Astrocyte of the hippocampus (primary cell): ENCODE measurements at regions not wholly inside any gene's neighbourhood (a gene's known extent, or its start where the extent isn't known, plus 50 kb on each side); places are given as distances from the start of the nearest gene placed in this dataset.
"Not testable (repeated sequence)": the region's sequence is repeated elsewhere in the genome, so short reads cannot be mapped to it uniquely, and the experiment has no call there.

ENCODE experiments used
- DNase-seq: peaks from one replicate; pipeline ENCODE4 v3.0.0; 2011; ENCODE audit warnings: low read depth, low spot score

DNA sequence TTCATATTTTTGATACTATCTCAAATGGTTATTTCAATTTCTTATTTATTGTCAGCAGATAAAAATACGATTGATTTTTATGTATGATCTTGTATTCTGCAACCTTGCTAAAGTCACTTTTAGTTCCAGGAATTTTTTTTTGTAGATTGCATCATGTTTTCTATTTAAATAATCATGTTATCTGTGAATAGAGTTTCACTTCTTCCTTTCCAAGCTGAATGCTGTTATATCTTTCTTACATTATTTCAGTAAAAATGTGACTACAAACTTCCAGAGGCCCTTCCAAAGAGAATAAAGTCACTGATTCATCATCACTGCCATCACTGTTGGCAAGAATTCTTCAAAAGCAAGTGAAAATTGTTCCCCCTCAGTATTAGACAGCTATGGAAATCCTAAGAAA is 104.7 kb upstream of the RAP1B start:
- DNase-seq, result no peak

DNA sequence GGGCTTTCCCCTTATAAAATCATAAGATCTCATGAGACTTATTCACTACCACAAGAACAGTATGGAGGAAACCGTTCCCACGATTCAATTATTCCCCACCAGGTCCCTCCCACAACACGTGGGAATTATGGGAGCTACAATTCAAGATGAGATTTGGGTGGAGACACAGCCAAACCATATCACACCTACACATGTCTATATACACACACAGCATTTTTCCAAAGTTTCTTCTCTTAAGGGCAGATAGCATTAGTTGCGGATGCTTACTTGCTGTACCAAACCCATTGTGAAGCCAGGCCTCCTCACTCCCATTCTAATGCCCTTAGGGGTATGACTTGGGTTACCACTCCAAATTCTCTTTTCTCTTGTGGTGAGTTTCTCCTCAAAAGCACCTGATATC is 104.1 kb upstream of the RAP1B start:
- DNase-seq, result no peak

DNA sequence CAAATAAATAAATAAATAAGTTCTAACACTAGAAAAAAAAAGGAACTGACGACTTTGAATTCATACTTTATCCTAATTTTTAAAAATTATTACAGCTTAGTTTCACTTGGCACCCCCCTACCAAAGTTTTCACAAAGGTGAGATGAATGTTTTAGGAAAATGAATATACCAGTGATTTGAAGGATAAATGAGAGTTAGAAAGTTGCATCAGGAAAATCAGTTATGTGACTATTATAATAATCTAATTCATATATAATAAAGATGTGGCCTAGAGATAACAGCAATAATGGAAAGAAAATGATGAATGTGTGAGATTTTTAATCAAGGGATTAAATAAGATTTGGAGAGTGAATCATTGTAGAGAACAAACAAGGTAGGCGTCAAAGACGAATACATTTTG is 103.0 kb upstream of the RAP1B start:
- DNase-seq, result no peak

DNA sequence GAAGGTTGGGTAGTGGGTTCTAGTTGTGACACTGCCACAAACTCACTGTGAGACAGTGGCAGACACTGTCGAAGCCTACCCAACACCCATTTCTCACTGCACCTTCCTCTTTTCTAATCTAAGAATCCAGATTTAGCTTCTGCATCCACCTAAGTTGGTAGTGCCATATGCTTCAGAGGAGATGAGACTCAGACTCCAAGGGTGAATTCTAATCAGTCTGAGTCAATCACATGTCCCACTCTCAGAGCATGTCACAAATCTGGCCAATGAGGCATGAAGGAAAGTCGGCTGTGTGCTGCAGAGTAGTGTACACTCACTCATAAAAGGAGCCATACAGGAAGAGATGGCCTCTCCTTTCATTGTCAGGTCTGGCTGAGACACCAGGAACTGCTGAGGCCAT is 102.1 kb upstream of the RAP1B start:
- no peak for DNase-seq

DNA sequence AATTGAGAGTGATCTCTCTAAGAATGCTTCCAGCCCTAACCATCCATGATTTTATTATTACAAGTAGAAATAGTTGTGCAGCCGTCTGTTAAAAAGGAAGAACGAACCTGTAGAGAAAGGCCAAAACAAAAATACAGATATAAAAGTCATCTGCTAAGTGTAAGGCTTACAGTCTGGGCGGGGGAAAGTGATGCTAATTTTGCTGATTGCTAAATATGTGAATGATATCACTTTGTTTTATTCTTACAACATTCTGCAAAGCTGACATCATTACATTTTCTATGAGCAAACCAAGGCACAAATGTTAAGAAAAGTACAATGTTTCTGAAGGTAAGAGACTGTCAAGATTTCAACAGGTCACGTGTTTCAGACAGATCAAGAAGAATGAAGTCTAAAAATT is 101.5 kb upstream of the RAP1B start:
- no peak for DNase-seq

DNA sequence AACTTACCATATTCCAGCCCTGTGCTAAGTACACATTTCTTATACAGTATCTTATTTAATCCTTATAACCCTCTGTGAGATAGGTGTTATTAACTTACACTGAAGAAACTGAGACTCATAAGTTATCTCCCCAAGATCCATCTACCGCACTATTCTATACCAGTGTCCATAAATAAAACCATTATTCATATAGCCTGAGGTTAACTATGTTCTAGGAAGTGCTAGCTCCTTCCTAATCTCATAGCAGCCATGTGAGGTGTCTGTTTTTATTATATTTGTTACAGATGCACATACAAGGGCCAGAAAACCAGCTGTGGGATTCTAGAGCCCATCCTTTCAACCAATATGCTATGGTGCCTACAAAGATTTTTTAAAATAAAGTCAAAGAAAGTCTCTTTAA is 100.3 kb upstream of the RAP1B start:
- no peak for DNase-seq

DNA sequence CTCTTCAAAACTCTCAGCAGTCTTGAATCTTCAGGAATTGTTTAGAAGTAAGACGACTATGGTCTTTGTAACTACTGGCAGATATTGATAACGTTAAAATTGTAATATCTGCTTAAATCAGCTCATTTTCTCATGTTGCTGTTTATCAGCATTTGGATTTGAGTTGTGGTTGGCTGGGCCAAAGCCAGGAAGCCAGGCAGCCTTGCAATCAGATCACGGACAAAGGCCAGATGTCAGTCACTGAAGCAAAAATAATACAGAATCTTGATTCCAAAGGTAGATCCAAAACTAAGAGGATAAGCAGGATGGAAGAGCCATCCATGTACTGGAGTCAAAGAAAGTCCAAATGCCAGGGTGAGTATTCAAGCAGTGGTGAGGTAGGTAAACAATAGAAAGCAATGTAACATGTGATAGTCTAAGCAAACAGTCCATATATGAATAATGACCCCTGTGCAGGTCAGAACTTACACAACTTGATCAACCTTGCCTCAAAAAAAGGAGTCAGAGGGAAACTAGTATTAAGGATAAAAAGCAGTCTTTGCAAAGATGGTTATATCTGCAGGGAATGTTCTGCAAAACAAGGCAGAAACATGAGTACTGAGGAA is 95.8 kb upstream of the RAP1B start:
- DNase-seq, result no peak

DNA sequence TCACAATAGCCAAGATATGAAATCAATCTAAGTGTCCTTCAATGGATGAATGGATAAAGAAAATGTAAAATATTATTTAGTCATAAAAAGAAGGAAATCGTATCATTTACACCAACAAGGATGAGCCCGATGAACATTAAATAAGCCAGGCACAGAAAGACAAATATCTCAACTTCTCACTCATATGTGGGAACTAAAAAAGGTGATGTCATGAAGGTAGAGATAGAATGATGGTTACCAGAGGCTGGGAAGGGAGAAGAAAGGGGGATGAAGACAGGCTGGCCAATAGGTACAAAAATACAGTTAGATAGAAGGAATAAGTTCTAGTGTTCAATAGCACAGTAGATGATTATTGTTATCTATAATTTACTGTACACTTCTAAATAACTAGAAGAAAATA is 94.9 kb upstream of the RAP1B start:
- no peak for DNase-seq

DNA sequence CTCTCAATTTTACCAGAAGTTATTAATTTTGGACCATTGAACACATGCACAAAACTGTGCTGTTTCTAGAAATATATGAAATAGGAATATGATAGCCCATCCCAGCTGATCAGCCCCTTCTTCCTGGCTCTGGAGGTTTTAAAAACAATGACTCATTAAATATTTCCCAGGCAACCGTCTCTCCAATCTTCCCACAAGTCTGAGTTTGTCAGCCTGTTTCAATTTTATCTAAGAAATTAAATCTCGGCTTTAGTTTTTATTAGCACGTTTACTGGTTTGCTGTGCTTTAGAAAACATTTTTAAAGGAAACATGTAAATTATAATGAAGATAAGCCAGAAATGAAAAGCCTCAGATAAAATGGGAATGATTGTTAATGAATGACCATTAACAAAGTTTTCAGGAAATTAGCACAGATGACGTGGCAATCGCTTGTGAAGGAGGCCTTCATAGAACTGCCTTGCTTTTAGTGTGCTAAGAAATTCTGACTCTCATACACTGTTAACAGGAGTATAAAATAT is 89.3 kb upstream of the RAP1B start:
- peak; percentile 74 for DNase-seq

DNA sequence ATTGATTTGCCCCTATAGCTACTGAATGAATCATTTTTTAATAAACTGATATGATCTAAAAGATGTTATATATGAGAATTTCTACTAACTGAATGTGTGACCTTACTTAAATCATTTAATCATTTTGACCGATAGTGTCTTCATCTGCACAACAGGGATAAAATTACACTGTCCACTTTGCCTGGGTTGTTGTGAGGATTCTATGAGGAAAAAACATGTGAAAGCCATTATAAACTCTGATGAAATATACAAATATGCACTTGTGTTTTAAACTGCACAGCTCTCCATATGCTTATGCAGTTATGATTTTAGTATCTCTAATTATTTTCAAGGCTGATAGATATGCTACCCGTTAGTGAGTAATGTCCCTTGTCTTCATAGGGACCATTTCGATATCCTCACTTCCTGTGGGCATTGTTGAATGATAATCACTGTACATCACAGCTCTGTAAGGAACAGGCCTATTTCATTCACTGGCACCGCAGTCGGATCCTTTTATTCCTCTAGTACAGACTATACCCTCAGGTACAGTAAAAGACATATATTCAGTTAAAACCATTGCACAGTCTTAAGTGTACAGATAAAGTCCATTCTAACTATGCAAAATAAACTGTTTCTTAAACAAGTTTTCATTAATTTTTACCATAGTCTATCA is 88.7 kb upstream of the RAP1B start:
- DNase-seq, result peak; percentile 13

DNA sequence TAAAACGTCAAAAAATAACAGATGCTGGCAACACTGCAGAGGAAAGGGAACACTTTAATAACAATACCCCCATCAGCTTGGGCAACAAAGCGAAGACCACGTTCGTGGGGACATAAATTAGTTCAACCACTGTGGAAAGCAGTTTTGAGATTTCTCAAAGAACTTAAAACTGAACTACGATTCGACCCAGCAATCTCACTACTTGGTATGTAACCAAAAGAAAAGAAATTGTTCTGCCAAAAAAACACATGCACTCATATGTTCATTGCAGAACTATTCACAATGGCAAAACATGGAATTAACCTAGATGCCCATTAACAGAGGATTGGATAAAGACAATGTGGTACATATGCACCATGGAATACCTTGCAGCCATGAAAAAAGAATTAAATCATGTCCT is 81.2 kb upstream of the RAP1B start:
- DNase-seq, result peak; percentile 34

DNA sequence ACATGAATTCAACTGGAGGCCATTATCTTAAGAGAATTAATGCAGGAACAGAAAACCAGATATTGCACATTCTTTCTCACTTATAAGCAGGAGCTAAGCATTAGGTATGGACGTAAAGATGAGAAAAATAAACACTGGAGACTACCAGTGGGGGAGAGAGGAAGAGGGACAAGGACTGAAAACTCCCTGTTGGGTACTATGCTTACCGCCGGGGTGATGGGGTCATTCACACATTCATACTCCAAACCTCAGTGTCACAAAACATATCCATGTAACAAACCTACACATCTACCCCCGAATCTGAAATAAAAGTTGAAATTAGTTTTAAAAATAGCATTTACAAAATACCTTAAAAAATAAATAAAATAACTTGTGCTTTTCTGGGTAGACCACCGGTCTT is 80.8 kb upstream of the RAP1B start:
- DNase-seq, result no peak

DNA sequence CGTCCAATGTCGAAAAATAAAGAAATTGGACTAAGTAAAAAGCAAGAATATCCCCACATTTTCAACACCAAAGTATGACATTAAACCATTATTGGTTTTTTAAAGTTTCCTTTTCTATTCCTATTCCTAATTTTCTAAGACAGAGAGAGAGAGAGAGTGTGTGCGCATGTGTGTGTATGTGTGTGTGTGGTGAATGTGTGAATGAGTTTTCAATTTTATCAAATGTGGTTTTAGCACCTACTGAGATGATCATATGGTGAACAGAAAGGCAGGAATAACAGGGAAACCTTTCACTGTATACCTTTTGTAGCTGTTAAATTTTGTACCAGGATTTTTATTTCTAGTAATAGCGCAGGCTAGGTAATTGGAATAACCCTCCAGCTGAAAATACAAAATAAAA is 80.4 kb upstream of the RAP1B start:
- DNase-seq, result no peak

DNA sequence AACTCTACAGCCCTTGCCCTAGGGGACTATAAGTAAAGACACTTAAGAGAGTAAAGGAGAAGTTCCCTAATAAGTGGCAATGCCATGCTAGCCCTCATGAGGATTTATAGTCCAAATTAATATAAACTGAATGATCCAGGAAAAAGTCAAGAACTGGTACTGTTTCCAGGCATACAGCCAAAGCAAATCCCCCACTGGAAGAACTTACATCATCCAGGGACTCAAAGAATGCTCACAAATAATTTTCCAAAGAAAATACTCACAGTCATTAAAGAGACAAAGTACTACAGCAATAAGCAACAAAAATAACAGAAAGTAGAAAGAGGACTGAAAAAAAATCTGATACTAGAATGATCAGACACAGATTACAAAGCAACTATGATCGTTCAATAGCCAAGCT is 79.7 kb upstream of the RAP1B start:
- DNase-seq, result peak; percentile 89

DNA sequence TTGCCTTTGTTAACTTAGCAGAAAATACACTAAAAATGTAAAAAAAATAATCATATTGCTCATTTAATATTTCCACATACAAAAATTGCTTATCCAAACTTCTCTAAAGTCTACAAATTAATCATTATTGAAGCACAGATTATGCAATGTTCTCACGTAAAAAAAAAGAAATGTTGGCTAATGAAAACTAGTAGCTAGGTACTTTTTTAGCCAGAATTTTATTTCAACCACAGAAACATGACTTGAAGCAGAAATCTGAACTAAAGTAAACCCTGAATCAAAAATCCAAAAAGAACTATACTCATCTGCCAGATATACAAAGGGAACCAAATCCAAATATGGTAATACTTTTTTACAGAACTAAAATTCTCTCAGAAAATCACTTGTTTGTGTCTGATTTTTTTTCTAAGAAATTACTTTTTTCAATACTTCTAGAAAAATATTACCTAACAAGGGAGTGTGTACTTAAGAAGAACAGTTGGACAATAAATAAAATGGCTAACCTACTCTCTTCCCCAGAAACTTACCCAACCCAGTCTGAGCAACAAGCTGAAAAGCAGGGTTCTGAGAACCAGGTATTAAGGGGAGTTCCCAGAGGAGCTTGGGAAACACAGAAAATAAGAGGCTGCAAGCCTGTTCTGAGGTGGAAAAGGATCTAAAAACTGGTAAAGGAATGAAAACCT is 78.4 kb upstream of the RAP1B start:
- no peak for DNase-seq

DNA sequence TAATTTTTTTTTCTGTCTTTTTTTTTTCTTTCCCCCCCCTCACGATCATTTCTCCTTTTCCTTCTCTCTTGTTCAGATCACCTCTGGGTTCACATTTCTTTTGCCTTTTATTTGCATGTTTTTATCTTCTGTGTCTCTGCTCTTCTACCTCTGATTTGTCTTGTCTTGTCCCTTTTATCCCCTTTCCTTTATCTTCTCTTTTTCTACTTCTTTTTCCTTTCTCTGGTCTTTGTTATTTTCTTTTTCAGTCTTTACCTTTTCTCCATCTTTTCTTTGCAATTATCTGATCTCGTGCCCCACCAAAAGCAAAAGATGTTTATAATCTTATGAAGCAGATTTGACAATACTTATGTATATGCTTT is 77.8 kb upstream of the RAP1B start:
- DNase-seq, result no peak

DNA sequence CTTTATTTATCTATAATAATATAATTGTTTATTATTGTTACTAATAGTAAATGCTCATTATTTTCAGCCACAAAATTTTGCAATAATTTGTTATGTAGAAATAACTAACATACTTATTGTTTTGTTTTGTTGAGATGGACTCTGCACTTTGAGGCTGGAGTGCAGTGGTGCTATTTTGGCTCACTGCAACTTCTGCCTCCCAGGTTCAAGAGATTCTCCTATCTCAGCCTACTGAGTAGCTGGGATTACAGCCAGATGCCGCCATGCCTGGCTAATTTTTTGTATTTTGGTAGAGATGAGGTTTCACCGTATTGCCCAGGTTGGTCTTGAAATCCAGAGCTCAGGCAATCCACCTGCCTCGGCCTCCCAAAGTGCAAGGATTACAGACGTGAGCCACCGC is 76.6 kb upstream of the RAP1B start:
- no peak for DNase-seq

DNA sequence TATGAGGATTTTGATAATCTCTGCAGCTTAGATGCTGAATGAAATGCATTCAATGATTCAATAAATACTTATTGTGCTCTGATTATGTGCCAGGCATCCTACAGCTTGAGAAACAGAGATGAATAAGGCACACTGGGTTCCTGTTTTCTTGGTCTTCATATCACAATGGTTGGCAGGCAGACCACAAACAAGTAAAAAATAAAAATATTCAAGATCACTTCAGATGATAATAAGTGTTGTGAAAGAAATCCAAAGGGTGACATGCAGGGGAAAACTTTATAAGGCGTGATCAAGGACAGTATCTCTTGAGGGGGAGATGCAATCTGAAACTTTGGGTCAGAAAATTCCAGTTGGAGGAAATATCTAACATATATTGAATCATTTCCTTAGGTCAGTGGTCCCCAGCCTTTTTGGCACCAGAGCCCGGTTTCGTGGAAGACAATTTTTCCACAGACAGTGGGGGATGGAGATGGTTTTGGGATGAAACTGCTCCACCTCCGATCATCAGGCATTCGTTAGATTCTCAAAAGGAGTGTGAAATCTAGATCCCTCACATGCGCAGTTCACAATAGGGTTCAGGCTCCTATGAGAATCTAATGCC is 73.7 kb upstream of the RAP1B start:
- DNase-seq, result no peak

DNA sequence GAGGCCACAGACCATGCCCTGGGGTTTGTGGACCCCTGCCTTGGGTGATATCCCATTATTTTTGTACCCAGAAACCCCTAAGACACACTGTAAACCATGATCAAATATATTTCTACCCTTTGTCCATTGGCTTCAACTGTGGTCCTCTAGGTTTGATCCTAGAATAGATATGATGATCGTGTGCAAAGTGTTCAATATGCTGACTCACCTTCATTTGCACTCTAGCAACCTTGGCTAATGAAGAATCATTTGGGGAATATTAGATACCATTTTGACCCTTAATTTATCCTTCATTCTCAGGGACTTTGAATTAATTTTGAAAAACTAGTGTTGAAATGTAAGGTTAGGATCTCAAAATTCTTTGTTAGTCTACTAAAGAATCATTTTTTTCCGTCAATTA is 73.1 kb upstream of the RAP1B start:
- no peak for DNase-seq

DNA sequence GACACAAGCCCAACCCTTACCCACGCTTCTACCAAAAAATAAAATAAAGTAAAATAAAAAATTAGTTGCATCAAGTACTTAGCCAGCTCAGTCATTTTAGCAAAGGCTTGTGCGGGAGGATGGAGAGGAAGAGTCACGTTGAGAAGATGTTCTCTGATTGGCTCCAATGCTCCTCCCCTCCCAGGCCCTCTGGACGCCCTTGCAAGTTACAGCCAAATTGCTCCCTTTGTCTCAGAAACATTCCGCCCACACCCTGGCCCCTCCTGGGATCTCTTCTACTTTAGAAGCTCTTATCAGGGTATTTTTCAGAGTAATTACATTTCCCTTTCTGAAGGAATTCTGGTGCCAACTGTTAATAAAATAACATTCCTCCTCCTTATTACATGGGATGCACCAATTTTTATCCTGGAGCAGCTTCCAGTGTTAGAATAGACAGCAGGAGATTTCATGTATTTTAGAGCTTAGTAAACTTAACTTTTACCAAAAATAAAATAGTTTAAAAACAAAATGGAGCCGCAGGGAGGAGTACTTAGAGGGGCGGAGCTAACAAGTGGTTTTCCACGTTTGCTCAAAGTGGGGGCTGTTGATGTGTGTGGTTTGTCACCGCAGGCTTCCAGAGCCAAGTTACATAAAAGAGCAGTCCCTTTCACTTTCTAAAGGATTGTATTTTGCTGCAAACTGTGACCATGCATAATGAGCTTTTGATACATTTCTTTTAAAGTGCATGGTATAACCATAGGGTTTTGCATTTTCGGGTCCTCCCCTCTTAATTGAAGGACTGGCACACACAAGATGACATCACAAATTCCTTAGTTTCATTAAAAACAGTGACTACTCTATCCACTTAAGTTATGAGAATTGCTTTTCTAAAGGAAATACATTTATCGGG is 71.7 kb upstream of the RAP1B start:
- peak; percentile 87 for DNase-seq

DNA sequence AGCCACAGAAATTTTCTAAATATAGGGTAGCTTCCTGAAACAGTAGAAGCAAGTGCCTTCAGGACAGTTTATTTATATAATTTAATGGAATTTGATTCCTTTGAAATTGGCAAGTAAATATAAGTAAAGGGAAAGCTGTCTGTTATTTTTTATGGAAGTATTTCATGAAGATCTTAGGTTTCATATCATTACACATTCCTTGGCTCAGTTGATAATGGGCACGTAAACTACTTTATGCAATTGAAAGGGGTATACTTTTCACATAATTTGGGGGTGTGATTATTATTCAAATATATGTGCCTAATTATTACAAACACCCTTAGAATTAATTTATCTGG is 71.1 kb upstream of the RAP1B start:
- no peak for DNase-seq

DNA sequence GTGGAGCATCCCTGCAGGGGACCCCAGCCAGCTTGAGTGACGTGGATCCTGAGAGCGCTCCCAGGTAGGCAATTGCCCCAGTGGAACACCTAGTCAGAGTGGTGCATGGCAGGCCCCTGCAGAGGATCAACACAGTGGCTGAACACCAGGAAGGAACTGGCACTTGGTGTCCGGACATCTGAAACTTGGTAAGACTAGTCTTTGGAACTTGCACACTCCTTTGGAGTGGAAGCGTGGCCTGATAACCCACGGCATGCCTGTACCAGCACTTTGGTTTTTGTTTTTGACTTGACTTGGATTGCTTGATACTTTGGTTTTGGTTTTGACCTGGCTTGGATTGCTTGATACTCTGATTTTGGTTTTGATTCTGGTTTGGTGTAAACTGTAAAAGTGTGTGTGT is 69.9 kb upstream of the RAP1B start:
- DNase-seq, result not testable (repeated sequence)
